OCI-LY7 (cell line): ENCODE measurements at regions not wholly inside any gene's neighbourhood (a gene's known extent, or its start where the extent isn't known, plus 50 kb on each side); places are given as distances from the start of the nearest gene placed in this dataset.

ENCODE experiments used
- CTCF ChIP-seq: fragments of 200-600 bp; sonication (generic); conservative IDR thresholded peaks from 2 replicates; pipeline ENCODE4 v1.5.1; 2014; ENCODE audit warnings: mild to moderate bottlenecking, antibody characterized with exemption, low read length, moderate library complexity, mixed read lengths
- EZH2phosphoT487 ChIP-seq: fragments of 200-600 bp; sonication (generic); IDR thresholded peaks from 2 replicates; pipeline ENCODE4 v1.6.1; 2018; ENCODE audit warnings: low read depth, borderline replicate concordance, mild to moderate bottlenecking, mixed run types, antibody characterized with exemption, low read length, moderate library complexity, mixed read lengths

GRCh38 chr2:49335546-49335945, 181.2 kb upstream of the FSHR start:
- TF ChIP-seq CTCF (no peak), EZH2phosphoT487 (no peak)
